K562 (cell line): ENCODE measurements at regions not wholly inside any gene's neighbourhood (a gene's known extent, or its start where the extent isn't known, plus 50 kb on each side); places are given as distances from the start of the nearest gene placed in this dataset.

Source experiments
- ATAC-seq: fragments of 200-7000 bp; cut with Tn5 transposase; 3 replicates; pipeline ENCODE4 v1.9.1; 2020; ENCODE audit warnings: moderate library complexity
- BruUV-seq: library from RNA; stranded (reverse); fragments of 400-500 nt; replicated peaks from 2 replicates; lab custom pipeline; 2021; lab: Mats Ljungman, UMichigan
- CTCF ChIA-PET: fragments of 300-600 bp; formaldehyde crosslinking; extraction: SDS; loops from one replicate; lab custom pipeline; 2021; ENCODE audit warnings: low intra/inter-chr PET ratio; lab: Yijun Ruan, JAX
- POLR2A ChIA-PET: fragments of 300-600, 350-650 bp; sonication (Branson Sonifier 250); formaldehyde crosslinking; extraction: SDS; loops from one replicate; lab custom pipeline; 2021; ENCODE audit warnings: antibody characterized with exemption, inconsistent platforms; lab: Yijun Ruan, JAX
- DNase-seq, 4 experiments: peaks; one replicate each; pipeline versions ENCODE4 v3.0.0 to v3.0.0-alpha.2; 2011 to 2018; ENCODE audit warnings: low spot score in 3 of 4, mixed read lengths in 3 of 4; ENCODE audit errors: extremely low read depth in 1 of 4
- FAIRE-seq: peaks from 2 replicates; lab custom pipeline; 2011; peaks lifted over from hg19 to GRCh38; lab: Jason Lieb, UNC
- H2AFZ ChIP-seq: 2 replicates; pipeline ENCODE4 v1.6.0; 2011; ENCODE audit warnings: low read depth, low read length, control low read depth, inconsistent platforms
- H3K27ac ChIP-seq: fragments of 200-600 bp; 3 replicates; pipeline ENCODE4 v1.8.0; 2011; ENCODE audit warnings: low read depth, mild to moderate bottlenecking, control low read depth, inconsistent platforms, low read length, moderate library complexity, mixed read lengths; ENCODE audit errors: extremely low read depth
- H3K27me3 ChIP-seq, 2 experiments: fragments of 300-600 bp in 1 of 2; 2 replicates in 1 of 2; 3 replicates in 1 of 2; pipeline versions ENCODE4 v1.6.0 to v1.8.0; 2011; ENCODE audit warnings: inconsistent platforms in 2 of 2, low read length in 2 of 2, mild to moderate bottlenecking in 1 of 2, mixed read lengths in 1 of 2, moderate library complexity in 1 of 2; ENCODE audit not compliant: control insufficient read depth in 2 of 2, insufficient read depth in 2 of 2
- H3K36me3 ChIP-seq: fragments of 300-600 bp; 3 replicates; pipeline ENCODE4 v1.8.0; 2011; ENCODE audit warnings: mild to moderate bottlenecking, low read length, inconsistent platforms; ENCODE audit not compliant: control insufficient read depth, insufficient read depth
- H3K4me1 ChIP-seq, 2 experiments: fragments of 200-600 bp in 1 of 2; replicated peaks in 1 of 2; 2 replicates in 1 of 2; 3 replicates in 1 of 2; pipeline versions ENCODE4 v1.5.1 to v1.8.0; 2011; ENCODE audit warnings: inconsistent platforms in 2 of 2, low read length in 2 of 2, mild to moderate bottlenecking in 1 of 2, mixed read lengths in 1 of 2, moderate library complexity in 1 of 2; ENCODE audit not compliant: control insufficient read depth in 2 of 2, insufficient read depth in 2 of 2
- H3K4me2 ChIP-seq: 2 replicates; pipeline ENCODE4 v1.6.1; 2011; ENCODE audit warnings: low read length, control low read depth, inconsistent platforms, mixed read lengths; ENCODE audit not compliant: insufficient read depth
- H3K4me3 ChIP-seq: fragments of 200-600 bp; sonication (generic), shearing (Covaris generic); 2 replicates; pipeline ENCODE4 v1.5.1; 2016; ENCODE audit warnings: control low read depth, inconsistent platforms
- H3K79me2 ChIP-seq: fragments of 200-600 bp; 3 replicates; pipeline ENCODE4 v1.8.0; 2011; ENCODE audit warnings: low read length, inconsistent platforms; ENCODE audit not compliant: control insufficient read depth, insufficient read depth
- H3K9ac ChIP-seq, 2 experiments: 2 replicates each; pipeline versions ENCODE4 v1.6.0 to v1.6.1; 2011; ENCODE audit warnings: low read depth in 2 of 2, low read length in 2 of 2, control low read depth in 1 of 2, inconsistent platforms in 1 of 2, mild to moderate bottlenecking in 1 of 2, mixed read lengths in 1 of 2; ENCODE audit not compliant: insufficient read depth in 1 of 2
- H3K9me1 ChIP-seq: one replicate; pipeline ENCODE4 v1.6.0; 2011; ENCODE audit warnings: inconsistent platforms, mild to moderate bottlenecking, low read length, moderate library complexity; ENCODE audit not compliant: control insufficient read depth, insufficient read depth
- H3K9me3 ChIP-seq: replicated peaks from 2 replicates; pipeline ENCODE4 v1.5.1; 2011; ENCODE audit warnings: low read depth, low read length, inconsistent platforms; ENCODE audit not compliant: control insufficient read depth, insufficient read depth
- H4K20me1 ChIP-seq: replicated peaks from 2 replicates; pipeline ENCODE4 v1.6.1; 2011; ENCODE audit warnings: low read length, inconsistent platforms, mixed read lengths; ENCODE audit not compliant: control insufficient read depth, insufficient read depth
- EGR1 ChIP-seq: fragments of 450-650 bp; conservative IDR thresholded peaks from 2 replicates; pipeline ENCODE4 v1.6.1; 2017; ENCODE audit warnings: mild to moderate bottlenecking
- IRF2 ChIP-seq: sonication (generic); formaldehyde crosslinking; IDR thresholded peaks from 2 replicates; pipeline ENCODE4 v1.8.1; 2022; ENCODE audit warnings: mild to moderate bottlenecking, missing genetic modification reagents
- POLR2B ChIP-seq: fragments of 450-650 bp; IDR thresholded peaks from 2 replicates; pipeline ENCODE4 v1.6.1; 2018; ENCODE audit warnings: low read depth; ENCODE audit not compliant: partially characterized antibody
- POLR3A ChIP-seq: IDR thresholded peaks from 2 replicates; pipeline ENCODE4 v1.6.1; 2011; ENCODE audit warnings: borderline replicate concordance, mild to moderate bottlenecking, moderate library complexity; ENCODE audit not compliant: insufficient read length, insufficient read depth; ENCODE audit errors: extremely low read depth
- WGBS: fragments of 100-300 bp; shearing (Covaris generic); methylation state at CpG from one replicate; pipeline ENCODE4 v1.1.6; 2016; ENCODE audit warnings: low coverage, mixed read lengths; ENCODE audit not compliant: insufficient coverage; ENCODE audit errors: missing lambda C conversion rate; 5-methylcytosine and 5-hydroxymethylcytosine counted together
- in situ Hi-C: fragments of 300-500 bp; cut with MboI; formaldehyde crosslinking; loops from 4 replicates; pipeline ENCODE4 v1.15.0; 2018; ENCODE audit warnings: inconsistent platforms, mixed read lengths
- intact Hi-C: fragments of 100-400 bp; cut with micrococcal nuclease; formaldehyde crosslinking; loops from 2 replicates; pipeline ENCODE4 v1.14.2; 2022
- TF ChIP-seq, protein P1 (sequence below), 2 experiments: IDR thresholded peaks; 2 replicates each; pipeline ENCODE4 v1.6.1; 2012; ENCODE audit warnings: improper control_type of control experiment in 2 of 2, low read depth in 2 of 2, low read length in 2 of 2, borderline replicate concordance in 1 of 2

DNA sequence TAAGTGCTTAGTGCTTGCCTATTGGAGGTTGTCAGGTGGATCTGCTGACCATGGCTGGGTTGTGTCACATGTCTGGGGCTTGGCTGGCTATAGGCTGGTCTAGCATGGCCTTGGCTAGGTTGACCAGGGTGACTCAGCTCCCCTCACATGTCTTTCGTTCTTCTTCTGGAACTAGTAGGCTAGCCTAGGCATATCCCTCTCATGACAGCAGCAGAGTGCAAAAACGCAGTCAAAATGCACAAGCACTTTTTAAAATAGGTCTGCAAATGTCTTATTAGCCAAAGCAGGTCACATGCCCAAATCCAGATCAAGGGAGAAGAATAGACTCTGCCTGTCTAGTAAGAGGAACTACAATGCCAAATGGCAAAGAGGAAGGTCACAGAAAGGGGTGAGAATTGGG is 179.7 kb upstream of the ACVR2A start (continued):
- TF ChIP-seq, protein P1, sequence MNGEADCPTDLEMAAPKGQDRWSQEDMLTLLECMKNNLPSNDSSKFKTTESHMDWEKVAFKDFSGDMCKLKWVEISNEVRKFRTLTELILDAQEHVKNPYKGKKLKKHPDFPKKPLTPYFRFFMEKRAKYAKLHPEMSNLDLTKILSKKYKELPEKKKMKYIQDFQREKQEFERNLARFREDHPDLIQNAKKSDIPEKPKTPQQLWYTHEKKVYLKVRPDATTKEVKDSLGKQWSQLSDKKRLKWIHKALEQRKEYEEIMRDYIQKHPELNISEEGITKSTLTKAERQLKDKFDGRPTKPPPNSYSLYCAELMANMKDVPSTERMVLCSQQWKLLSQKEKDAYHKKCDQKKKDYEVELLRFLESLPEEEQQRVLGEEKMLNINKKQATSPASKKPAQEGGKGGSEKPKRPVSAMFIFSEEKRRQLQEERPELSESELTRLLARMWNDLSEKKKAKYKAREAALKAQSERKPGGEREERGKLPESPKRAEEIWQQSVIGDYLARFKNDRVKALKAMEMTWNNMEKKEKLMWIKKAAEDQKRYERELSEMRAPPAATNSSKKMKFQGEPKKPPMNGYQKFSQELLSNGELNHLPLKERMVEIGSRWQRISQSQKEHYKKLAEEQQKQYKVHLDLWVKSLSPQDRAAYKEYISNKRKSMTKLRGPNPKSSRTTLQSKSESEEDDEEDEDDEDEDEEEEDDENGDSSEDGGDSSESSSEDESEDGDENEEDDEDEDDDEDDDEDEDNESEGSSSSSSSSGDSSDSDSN (IDR thresholded peaks at IDR 0.05; ENCODE audit: borderline replicate concordance in 1 of 2, low read depth in 2 of 2, low read length in 2 of 2), result no peak
- TF ChIP-seq EGR1, result no peak

DNA sequence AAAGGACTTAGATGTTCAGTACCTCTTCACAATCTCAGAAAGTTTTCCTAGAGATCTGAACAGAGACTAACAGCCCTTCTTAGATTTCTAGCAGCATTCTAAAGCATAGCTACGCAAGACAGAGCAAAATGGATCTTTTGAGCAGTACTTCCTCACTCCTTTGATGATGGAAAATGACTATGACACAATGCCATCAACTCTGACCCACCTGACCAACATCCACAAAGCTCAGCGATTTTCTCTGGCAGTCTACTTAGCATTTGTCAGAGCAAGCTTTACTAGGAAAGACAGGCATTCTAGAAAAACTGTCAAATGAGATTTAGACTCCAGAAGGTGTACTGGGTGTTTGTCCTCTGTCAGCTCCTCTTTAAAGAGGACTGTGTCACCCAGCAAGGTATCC is 180.9 kb upstream of the ACVR2A start:
- in situ Hi-C loops (no loop called here), intact Hi-C loops (no loop called here)
- POLR2A ChIA-PET, result no interaction called here
- DNase-seq (no peak), FAIRE-seq (no peak), ATAC-seq (no peak)
- Histone ChIP-seq H2AFZ (no peak overlapping the region), H3K9me1 (no peaks in the 10 kb centered on the region), H3K79me2 (no peaks in the 10 kb centered on the region), H3K36me3 (no peaks in the 10 kb centered on the region), H3K4me3 (no peak overlapping the region), H3K4me1 (no peaks in the 10 kb centered on the region), H3K27me3 (no peaks in the 10 kb centered on the region), H3K9me3 (no peaks in the 10 kb centered on the region), H3K4me2 (no peak overlapping the region), H4K20me1 (no peaks in the 10 kb centered on the region), H3K27ac (no peak overlapping the region), H3K9ac (no peak overlapping the region)
- no TSS peak for BruUV-seq
- CTCF ChIA-PET, result no interaction called here
- TF ChIP-seq POLR3A, result no peak
- TF ChIP-seq IRF2, result no peak
- TF ChIP-seq POLR2B, result no peak
- WGBS, result 0% methylated on average over 2 of the region's 2 CpGs
